SK-N-SH (cell line): ENCODE measurements at regions not wholly inside any gene's neighbourhood (a gene's known extent, or its start where the extent isn't known, plus 50 kb on each side); places are given as distances from the start of the nearest gene placed in this dataset.

Source experiments
- CHD2 ChIP-seq: fragments of 150-350 bp; IDR thresholded peaks from 2 replicates; pipeline ENCODE4 v1.6.1; 2018; ENCODE audit warnings: low read length; ENCODE audit not compliant: partially characterized antibody
- EP300 ChIP-seq, 2 experiments: IDR thresholded peaks; 2 replicates each; pipeline versions ENCODE4 v1.4.0 to v1.6.1; 2012; ENCODE audit warnings: borderline replicate concordance in 1 of 2, low read depth in 1 of 2, low read length in 1 of 2
- EZH2phosphoT487 ChIP-seq: fragments of 200-600 bp; sonication (generic); IDR thresholded peaks from 2 replicates; pipeline ENCODE4 v1.6.1; 2017; ENCODE audit warnings: low read depth, mixed run types, mild to moderate bottlenecking, antibody characterized with exemption, moderate library complexity, borderline replicate concordance
- GATA2 ChIP-seq: sonication (generic); formaldehyde crosslinking; IDR thresholded peaks from 2 replicates; pipeline ENCODE4 v1.5.0; 2020; ENCODE audit warnings: mild to moderate bottlenecking, missing genetic modification reagents
- MAX ChIP-seq: IDR thresholded peaks from 2 replicates; pipeline ENCODE4 v1.4.0; 2012; ENCODE audit warnings: low read depth
- MXI1 ChIP-seq: IDR thresholded peaks from 2 replicates; pipeline ENCODE4 v1.6.1; 2012; ENCODE audit warnings: mild to moderate bottlenecking, low read depth, low read length, improper control_type of control experiment
- POLR2AphosphoS5 ChIP-seq: IDR thresholded peaks from 2 replicates; pipeline ENCODE4 v1.6.1; 2012; ENCODE audit warnings: low read depth, low read length
- RAD21 ChIP-seq: IDR thresholded peaks from 2 replicates; pipeline ENCODE4 v1.6.1; 2012; ENCODE audit warnings: mild to moderate bottlenecking, low read length
- REST ChIP-seq: IDR thresholded peaks from 2 replicates; pipeline ENCODE4 v1.6.1; 2012; ENCODE audit warnings: mild to moderate bottlenecking, low read depth, low read length, moderate library complexity
- TAF1 ChIP-seq: IDR thresholded peaks from 2 replicates; pipeline ENCODE4 v1.6.1; 2012; ENCODE audit warnings: low read depth, mild to moderate bottlenecking, low read length, moderate library complexity, borderline replicate concordance
- USF2 ChIP-seq: fragments of 150-350 bp; IDR thresholded peaks from 2 replicates; pipeline ENCODE4 v1.6.1; 2017; ENCODE audit warnings: antibody characterized with exemption, low read length, low read depth, borderline replicate concordance
- YY1 ChIP-seq: IDR thresholded peaks from 2 replicates; pipeline ENCODE4 v1.4.0; 2012; ENCODE audit warnings: low read depth, mild to moderate bottlenecking
- TF ChIP-seq, protein P1 (sequence below): fragments of 200-600 bp; sonication (generic); IDR thresholded peaks from 2 replicates; pipeline ENCODE4 v1.6.1; 2017; ENCODE audit warnings: antibody characterized with exemption, mild to moderate bottlenecking, moderate library complexity
- TF ChIP-seq, protein P2 (sequence below): IDR thresholded peaks from 2 replicates; pipeline ENCODE4 v1.4.0; 2012; ENCODE audit warnings: low read depth, borderline replicate concordance

- TF ChIP-seq TAF1 (no peak), EZH2phosphoT487 (no peak), GATA2 (CRISPR knock-in tag) (no peak), MXI1 (no peak), RAD21 (no peak), MAX (no peak), REST (no peak), YY1 (no peak), EP300 (IDR thresholded peaks at IDR 0.05; ENCODE audit: borderline replicate concordance in 1 of 2, low read depth in 1 of 2, low read length in 1 of 2) (no peak), USF2 (no peak), POLR2AphosphoS5 (no peak), CHD2 (no peak)
- TF ChIP-seq, protein P1, sequence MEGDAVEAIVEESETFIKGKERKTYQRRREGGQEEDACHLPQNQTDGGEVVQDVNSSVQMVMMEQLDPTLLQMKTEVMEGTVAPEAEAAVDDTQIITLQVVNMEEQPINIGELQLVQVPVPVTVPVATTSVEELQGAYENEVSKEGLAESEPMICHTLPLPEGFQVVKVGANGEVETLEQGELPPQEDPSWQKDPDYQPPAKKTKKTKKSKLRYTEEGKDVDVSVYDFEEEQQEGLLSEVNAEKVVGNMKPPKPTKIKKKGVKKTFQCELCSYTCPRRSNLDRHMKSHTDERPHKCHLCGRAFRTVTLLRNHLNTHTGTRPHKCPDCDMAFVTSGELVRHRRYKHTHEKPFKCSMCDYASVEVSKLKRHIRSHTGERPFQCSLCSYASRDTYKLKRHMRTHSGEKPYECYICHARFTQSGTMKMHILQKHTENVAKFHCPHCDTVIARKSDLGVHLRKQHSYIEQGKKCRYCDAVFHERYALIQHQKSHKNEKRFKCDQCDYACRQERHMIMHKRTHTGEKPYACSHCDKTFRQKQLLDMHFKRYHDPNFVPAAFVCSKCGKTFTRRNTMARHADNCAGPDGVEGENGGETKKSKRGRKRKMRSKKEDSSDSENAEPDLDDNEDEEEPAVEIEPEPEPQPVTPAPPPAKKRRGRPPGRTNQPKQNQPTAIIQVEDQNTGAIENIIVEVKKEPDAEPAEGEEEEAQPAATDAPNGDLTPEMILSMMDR: no peak
- TF ChIP-seq, protein P2, sequence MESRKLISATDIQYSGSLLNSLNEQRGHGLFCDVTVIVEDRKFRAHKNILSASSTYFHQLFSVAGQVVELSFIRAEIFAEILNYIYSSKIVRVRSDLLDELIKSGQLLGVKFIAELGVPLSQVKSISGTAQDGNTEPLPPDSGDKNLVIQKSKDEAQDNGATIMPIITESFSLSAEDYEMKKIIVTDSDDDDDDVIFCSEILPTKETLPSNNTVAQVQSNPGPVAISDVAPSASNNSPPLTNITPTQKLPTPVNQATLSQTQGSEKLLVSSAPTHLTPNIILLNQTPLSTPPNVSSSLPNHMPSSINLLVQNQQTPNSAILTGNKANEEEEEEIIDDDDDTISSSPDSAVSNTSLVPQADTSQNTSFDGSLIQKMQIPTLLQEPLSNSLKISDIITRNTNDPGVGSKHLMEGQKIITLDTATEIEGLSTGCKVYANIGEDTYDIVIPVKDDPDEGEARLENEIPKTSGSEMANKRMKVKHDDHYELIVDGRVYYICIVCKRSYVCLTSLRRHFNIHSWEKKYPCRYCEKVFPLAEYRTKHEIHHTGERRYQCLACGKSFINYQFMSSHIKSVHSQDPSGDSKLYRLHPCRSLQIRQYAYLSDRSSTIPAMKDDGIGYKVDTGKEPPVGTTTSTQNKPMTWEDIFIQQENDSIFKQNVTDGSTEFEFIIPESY: no peak
These were observed 711.7 kb upstream of the SOX9 start for GRCh38 chr17:71409137-71409536.
